ENCODE measurements at regions not wholly inside any gene's neighbourhood (a gene's known extent, or its start where the extent isn't known, plus 50 kb on each side); places are given as distances from the start of the nearest gene placed in this dataset.

DNA sequence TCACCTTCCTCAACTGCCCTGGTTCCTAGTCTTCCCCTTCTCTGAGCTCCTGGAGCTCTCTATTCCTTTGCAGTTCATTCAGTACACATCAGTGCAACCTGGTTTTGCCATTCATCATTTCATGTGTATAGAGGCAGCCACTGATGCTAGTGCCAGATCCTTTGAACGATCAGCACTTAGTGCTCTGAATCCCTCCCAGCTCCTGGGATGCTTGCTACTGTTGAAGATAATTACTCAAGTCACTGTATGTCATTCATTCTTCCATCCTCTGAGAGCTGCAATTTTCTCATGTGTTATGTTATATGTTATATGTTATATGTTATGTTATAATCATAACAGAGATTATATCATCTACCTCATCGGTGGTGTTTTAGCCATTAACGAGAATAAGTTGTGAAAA, 98.5 kb upstream of the UXS1 start:
- TF ChIP-seq, protein P1, sequence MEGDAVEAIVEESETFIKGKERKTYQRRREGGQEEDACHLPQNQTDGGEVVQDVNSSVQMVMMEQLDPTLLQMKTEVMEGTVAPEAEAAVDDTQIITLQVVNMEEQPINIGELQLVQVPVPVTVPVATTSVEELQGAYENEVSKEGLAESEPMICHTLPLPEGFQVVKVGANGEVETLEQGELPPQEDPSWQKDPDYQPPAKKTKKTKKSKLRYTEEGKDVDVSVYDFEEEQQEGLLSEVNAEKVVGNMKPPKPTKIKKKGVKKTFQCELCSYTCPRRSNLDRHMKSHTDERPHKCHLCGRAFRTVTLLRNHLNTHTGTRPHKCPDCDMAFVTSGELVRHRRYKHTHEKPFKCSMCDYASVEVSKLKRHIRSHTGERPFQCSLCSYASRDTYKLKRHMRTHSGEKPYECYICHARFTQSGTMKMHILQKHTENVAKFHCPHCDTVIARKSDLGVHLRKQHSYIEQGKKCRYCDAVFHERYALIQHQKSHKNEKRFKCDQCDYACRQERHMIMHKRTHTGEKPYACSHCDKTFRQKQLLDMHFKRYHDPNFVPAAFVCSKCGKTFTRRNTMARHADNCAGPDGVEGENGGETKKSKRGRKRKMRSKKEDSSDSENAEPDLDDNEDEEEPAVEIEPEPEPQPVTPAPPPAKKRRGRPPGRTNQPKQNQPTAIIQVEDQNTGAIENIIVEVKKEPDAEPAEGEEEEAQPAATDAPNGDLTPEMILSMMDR (IDR thresholded peaks at IDR 0.05), result no peak
- TF ChIP-seq KAT7 (CRISPR knock-in tag; IDR thresholded peaks at IDR 0.05; ENCODE audit: borderline replicate concordance) (no peak), NFYB (CRISPR knock-in tag; conservative IDR thresholded peaks at IDR 0.05; ENCODE audit: low read depth) (no peak)
- TF ChIP-seq, protein P2, sequence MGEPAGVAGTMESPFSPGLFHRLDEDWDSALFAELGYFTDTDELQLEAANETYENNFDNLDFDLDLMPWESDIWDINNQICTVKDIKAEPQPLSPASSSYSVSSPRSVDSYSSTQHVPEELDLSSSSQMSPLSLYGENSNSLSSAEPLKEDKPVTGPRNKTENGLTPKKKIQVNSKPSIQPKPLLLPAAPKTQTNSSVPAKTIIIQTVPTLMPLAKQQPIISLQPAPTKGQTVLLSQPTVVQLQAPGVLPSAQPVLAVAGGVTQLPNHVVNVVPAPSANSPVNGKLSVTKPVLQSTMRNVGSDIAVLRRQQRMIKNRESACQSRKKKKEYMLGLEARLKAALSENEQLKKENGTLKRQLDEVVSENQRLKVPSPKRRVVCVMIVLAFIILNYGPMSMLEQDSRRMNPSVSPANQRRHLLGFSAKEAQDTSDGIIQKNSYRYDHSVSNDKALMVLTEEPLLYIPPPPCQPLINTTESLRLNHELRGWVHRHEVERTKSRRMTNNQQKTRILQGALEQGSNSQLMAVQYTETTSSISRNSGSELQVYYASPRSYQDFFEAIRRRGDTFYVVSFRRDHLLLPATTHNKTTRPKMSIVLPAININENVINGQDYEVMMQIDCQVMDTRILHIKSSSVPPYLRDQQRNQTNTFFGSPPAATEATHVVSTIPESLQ (CRISPR knock-in tag; IDR thresholded peaks at IDR 0.05), result no peak
